Fibroblast of the aortic adventitia (primary cell): ENCODE measurements at regions not wholly inside any gene's neighbourhood (a gene's known extent, or its start where the extent isn't known, plus 50 kb on each side); places are given as distances from the start of the nearest gene placed in this dataset.

ENCODE experiments used
- DNase-seq: peaks from one replicate; pipeline ENCODE4 v3.0.0-alpha.2; 2010; ENCODE audit warnings: low read depth
- H3K4me3 ChIP-seq: 2 replicates; pipeline ENCODE4 v1.5.1; 2011; ENCODE audit warnings: low read depth, mild to moderate bottlenecking, control low read depth, low read length, moderate library complexity
- TF ChIP-seq, protein P1 (sequence below): IDR thresholded peaks from 2 replicates; pipeline ENCODE4 v1.5.1; 2011; ENCODE audit warnings: mild to moderate bottlenecking, low read length, control low read depth, inconsistent platforms; ENCODE audit not compliant: insufficient read depth

DNA sequence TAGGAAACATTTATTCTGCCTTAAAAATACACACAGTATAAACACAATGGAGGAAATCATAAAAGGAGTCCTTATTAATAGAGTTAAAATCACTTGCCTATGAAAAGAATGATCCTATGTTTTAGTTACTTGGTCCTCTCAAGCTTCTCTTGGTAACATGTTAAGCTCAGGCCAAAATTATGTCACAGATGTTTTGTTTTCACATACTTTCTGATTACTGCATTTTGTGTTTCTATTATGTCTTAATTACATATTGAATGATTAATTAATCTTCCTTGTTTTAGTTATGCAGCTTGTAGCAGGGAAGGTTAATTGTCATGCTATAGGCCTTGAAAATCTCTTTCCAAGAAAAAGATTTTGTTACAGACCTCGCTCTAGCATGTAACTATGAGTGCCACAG lies 406.0 kb downstream of the PLA2G4A start:
- TF ChIP-seq, protein P1, sequence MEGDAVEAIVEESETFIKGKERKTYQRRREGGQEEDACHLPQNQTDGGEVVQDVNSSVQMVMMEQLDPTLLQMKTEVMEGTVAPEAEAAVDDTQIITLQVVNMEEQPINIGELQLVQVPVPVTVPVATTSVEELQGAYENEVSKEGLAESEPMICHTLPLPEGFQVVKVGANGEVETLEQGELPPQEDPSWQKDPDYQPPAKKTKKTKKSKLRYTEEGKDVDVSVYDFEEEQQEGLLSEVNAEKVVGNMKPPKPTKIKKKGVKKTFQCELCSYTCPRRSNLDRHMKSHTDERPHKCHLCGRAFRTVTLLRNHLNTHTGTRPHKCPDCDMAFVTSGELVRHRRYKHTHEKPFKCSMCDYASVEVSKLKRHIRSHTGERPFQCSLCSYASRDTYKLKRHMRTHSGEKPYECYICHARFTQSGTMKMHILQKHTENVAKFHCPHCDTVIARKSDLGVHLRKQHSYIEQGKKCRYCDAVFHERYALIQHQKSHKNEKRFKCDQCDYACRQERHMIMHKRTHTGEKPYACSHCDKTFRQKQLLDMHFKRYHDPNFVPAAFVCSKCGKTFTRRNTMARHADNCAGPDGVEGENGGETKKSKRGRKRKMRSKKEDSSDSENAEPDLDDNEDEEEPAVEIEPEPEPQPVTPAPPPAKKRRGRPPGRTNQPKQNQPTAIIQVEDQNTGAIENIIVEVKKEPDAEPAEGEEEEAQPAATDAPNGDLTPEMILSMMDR: no peak

DNA sequence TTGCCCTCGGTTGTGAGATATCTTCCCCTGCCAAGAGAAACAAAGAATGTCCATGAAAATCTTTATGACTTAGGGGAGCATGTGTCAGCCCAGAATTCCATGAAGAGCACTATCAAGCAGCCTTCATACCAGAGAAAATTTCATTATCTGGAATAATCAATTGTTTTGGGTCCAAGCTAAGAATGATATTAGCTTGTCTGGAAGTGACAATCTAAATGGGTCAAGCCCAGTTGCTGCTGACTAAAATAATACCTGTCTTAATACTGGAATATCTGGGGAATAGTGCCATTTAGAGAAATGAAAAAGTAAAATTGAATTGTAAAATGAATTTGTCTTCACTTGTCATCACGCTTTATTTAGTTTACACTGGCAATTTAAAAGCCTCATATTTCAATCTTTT lies 407.4 kb downstream of the PLA2G4A start:
- no peak for DNase-seq
- TF ChIP-seq, protein P1: no peak
- H3K4me3 ChIP-seq: no peak overlapping the region

More for the DNA sequence above, 406.0 kb downstream of the PLA2G4A start:
- no peak for DNase-seq
- no peak overlapping the region for H3K4me3 ChIP-seq

DNA sequence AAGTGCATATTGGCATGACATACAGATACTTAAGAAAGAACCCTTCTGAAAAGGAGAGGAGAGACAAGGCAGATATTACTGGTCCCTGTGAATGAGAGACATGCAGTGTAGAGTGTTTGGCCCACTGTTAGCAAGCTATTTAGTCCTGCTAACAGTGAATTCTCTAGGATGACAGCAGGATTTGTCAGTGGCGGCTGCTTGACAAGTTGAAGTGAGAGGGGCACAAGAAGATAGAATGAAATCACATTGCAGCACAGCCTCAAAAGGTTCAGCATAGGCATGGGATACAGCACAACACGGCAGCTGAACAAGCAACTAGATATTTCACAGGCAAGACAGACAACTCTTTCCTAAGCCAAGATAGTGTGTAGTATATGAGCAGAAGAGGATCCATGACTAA lies 407.9 kb downstream of the PLA2G4A start:
- no peak for DNase-seq
- TF ChIP-seq, protein P1: no peak
- no peak overlapping the region for H3K4me3 ChIP-seq

DNA sequence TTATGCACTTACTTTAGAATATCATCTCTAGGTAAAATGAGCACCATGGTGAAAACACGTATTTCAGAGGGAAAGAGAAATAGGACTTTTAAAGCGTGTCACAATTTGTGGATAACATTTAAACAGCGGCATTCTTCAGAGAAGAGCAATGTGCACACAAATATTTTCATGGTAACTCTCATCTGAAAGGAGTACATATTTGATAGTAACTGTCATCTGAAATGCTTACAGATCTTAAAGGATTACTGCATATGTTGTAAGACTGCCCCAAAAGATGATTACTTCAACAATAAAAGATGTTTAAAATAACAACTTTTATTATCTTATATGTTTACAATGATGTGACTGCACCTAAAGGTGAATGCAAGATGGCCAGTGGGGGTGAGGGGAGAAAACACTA lies 408.8 kb downstream of the PLA2G4A start:
- H3K4me3 ChIP-seq: no peak overlapping the region
- DNase-seq: no peak
- TF ChIP-seq, protein P1: no peak

DNA sequence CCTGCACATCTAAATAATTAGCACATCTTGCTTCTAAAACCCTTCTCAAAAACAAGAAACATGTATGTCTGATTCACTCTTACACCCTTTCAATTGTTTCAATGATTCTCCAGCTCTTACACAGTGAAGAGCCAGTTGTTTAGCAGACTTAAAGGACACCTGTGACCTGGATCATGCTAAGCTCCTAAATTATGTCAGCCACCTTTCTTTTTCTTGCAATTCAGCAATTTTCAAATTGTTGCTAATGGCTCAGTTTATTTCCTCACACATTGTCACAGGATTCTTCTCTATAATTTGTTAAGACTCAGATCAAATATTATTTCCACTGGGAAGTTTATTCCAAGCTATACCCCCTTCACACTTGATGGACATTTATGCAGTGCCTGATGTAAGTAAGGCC lies 413.2 kb downstream of the PLA2G4A start:
- DNase-seq: no peak
- TF ChIP-seq, protein P1: no peak
- H3K4me3 ChIP-seq: no peak overlapping the region

DNA sequence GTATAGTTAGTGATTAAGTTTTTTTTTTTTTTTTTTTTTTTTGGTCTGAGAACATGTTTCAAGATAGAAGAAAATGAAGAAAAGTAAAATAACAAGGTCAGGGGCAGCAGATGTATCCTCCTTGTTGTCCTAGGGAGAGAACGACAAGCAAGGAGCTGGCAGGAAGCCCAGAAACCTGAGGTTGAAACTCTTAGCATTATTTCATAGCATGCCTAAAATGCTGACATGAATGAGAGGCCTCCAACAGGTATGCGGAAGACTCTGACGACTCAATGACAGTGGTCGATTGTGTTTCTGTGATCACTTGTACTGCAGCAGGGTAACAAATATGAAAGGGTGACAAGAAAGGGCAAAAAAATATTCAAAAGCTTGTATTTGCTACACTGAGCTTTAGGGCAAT lies 415.9 kb downstream of the PLA2G4A start:
- DNase-seq: no peak
- TF ChIP-seq, protein P1: no peak
- H3K4me3 ChIP-seq: no peak overlapping the region

DNA sequence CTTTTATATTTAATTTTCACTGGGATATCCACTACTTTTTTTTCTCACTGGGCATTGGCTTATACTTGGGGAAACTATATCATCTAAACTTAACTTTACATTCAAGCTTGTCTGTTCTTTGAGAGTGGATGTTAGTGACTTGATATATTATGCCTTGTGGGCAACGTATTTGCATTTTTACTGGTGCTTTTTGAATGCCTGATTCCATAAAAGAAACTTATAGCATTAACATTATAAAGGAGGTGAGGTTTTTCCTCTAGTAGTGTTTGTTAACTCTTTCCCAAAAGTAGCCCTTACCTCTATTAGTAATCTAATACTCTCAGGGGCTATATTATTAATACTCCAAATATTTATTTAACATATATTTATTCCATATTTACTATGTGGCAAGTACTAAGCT lies 416.5 kb downstream of the PLA2G4A start:
- TF ChIP-seq, protein P1: no peak
- DNase-seq: no peak
- H3K4me3 ChIP-seq: no peak overlapping the region
